GM21786 (cell line): ENCODE measurements at regions not wholly inside any gene's neighbourhood (a gene's known extent, or its start where the extent isn't known, plus 50 kb on each side); places are given as distances from the start of the nearest gene placed in this dataset.
"Not testable (repeated sequence)": the region's sequence is repeated elsewhere in the genome, so short reads cannot be mapped to it uniquely, and the experiment has no call there.

Experiments
- ATAC-seq: cut with Tn5 transposase; IDR thresholded peaks from one replicate; pipeline ENCODE4 v1.9.1; 2021; ENCODE audit not compliant: unreplicated experiment

DNA sequence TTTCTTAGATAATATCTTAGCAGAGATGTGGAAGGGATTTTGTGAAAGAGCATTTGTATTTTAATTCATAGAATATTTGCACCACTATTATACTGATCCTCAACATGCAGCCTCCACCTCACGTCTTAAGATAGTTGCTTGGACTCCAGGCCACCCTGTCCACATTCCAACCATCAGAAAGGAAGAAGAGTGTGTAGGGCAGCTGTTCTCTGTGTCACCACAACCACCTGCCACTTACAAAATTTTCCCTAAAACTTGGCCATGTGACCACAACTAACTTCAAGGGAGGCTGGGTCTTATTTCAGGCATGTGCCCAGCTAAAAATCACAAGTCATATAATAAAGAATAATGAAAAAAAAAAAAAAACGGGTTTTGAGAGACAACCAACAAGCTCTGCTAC is 528.1 kb downstream of the RAB28 start:
- no peak for ATAC-seq

DNA sequence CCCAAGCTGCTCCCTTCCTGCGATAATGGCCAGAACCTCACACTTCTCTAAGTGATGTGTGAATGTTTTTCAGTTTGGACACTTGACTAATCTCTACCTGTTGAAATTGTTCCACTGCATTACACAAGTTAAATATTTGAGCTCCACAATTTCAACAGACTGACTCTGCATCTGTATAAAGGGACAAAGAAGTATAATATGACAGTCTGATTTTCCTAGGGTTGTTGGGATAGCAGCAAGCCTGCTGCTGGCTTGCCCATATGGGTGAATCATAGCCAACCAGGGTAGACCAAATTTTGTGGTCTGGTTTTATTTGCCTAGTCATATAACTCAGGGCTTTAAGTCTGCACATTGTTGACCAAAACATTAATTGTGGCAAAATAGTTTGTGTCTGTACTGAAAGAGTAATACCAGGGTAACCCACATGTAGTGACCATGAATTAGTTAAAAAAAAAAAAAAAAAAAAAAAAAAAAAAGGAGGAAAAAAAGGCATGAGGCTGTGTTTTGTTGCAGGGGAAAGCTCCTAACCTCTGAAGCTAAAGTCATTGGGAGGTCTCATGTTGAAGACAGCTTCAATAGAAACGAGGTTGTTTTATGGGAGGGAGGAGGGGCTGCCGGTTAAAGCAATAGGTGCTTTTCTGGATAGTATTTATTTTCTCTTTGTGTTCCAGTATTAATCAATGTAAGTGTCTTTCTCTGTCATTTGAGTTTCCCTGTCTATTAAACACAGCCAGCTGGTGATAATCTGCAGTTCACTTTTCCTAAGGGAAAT is 534.2 kb downstream of the RAB28 start:
- ATAC-seq: no peak

DNA sequence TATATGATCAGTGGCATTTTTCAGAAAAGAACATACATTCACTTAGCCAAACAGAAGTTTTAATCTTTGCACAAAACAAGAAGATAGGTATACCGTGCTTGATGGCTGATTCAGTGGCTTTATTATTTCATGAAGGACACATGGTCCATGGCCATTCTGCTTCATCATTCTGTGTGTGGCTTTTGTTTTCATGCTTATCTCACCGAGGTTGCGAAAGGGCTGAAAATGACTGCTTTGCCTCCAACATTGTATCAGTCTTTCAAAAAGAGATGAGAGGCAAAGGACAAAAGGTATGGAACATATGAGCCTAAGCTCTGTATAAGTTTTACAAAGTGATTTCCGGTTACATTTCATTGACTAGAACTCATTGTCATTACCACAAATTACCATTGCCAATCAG is 541.1 kb downstream of the RAB28 start:
- no peak for ATAC-seq

DNA sequence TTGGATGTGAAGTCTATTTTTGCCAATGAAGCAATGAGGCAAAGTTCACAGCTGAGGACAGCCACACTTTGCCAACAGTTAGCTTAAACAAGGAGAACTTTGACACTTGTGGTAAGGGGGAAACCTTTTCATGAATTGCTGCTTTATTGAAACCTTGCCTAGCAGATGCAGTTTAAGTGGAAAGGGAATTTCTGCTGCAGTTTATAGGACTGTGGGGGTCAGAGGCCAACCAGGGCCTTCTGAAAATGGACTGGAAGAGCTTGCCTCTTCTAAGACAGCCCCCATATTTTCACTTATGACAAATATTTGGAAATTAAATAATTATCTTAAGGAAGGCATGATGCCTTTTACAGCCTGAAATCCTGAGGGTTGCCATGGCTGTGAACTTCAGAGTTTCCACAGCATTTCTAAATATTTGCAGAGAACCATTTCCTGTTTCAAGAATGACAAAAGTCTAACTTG is 550.3 kb downstream of the RAB28 start:
- ATAC-seq: no peak

DNA sequence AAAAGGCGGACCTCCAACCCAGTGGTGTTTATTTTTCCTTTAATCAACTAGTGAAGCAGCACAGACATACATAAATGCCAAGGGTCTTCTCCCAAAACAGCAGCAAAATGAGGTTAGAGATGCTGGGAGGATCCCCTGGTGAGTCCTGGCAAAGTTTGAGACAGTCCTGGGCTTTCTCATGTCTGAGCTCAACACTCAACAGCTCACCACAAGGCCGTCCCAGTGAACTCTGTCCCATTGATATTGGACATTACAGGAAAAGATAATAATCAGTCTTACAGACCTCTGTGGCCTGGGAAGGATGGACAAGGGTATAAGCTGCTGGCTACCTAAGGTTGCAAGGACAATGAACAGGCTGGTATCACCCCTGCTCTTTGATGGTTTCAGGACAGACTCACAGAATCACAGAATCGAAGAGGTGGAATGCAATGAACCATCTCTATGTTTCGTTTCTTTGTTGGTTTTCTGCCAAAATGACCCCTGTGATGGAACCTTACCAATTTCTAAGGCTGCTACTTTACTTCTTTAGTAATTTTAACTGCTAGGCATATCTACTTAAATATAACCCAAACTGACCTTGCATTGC is 551.8 kb downstream of the RAB28 start:
- no peak for ATAC-seq

DNA sequence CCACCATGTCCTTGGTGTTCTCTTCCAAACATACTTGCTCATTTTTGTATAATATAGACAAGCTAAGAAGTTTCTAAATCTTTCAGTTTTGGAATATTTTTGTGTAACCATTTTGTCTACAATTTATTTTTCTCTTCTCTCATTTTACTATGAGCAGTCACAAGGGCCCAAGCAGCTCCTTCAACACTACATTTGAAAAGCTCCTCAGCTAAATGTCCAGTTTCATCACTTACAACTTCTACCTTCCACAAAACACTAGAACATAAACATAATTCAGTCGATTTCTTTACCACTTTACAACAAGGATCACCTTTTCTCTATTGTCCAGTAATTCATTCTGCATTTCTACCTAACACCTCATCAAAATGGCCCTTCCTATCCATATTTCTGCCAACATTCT is 554.4 kb downstream of the RAB28 start:
- no peak for ATAC-seq

DNA sequence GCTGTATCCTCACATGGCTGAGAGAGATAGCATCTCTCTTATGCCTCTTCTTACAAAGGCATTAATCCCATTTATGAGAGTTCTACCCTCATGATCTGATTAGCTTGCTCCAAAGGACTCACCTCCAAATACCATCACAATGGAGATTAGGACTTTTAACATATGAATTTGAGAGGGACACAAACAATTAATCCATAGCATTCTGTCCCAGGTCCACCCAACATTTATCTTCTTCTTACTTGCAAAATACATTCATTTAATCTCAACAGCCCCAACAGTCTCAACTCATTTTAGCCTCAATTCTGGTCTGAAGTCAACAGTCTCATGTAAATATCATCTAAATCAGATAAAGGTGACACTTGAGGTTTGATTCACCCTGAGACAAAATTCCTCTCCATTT is 555.4 kb downstream of the RAB28 start:
- no peak for ATAC-seq

DNA sequence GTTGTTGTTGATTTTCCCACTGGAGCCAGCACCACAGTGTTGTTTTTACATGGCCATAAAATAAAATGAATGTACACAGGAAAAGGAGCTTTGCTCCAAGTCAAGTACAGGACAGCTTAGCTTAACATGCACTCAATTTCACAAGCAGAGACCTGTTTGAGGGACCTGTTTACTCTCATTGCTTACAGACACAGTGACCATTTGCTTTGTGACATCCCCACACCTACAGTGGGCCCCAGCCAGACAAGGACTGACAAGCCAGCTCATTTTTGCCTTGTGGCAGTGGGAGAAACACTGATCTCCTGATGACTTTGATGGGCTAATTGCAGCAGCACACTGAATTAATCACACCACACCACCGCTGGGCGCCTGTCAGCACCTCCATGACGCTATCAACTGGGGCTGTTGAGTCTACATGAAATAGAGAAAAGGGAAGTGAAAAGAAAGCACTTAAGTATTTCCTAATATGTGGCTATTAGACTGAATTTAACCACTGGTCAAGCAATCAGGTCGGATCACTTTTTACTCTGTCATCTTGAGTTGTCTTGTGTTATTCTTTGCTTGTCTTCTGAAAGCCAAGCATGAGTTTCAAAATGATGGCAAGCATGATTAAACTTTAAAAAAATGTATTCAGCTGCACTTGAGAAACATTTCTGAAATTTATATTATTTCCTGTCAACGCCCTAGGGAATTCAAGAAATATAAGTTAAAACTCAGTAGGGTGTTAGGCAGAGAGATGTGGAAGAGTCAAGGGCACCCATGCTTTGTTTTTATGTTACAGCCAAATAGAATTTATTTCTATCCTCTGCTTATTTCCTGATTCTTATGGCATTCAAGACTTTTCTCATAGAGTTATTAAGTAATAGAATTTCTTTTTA is 557.7 kb downstream of the RAB28 start:
- ATAC-seq: peak; percentile 96

DNA sequence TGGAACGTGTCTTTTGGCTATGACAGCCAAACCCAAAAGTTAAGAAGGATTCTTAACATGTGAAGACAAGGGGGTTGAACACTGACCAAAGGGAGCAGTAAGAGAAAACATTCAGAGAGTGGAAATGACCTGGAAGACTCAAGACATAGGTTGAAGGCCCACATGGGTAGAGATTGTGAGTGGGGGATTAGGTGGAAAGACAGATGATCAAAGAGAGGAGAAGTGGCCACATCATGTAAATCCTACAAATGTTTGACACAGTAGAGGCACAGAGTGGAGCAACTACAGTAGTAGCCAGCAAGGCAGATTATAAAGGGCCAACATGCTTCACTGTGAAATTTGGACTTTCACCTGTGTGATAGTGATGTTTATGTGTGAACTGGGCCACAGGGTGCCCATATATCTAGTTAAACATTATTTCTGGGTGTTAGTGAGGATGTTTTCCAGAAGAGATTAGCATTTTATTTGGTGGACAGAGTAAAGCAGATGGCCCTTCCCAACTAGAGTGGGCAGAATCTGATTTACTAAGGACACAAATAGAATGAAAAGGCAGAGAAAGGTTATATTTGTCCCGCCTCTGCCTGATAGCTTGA is 559.3 kb downstream of the RAB28 start:
- ATAC-seq: no peak

DNA sequence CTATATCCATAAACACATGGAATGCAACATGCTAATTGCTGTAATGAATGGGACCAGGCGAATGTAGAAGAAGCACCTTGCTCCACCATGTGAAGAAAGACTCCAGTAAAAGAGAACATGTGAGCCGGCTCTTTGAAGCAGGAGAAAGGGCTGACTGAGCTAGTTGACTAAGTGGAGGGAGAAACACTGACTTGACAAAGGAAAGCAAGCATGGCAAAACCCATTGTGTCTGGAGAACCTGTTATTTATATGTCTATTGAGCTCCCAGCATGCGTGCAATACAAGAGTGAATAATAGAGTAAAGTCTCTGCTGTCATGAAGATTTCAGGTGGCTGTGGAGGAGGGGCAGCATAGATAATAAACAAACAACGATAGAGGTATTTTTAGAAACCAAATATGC is 559.9 kb downstream of the RAB28 start:
- ATAC-seq: no peak

DNA sequence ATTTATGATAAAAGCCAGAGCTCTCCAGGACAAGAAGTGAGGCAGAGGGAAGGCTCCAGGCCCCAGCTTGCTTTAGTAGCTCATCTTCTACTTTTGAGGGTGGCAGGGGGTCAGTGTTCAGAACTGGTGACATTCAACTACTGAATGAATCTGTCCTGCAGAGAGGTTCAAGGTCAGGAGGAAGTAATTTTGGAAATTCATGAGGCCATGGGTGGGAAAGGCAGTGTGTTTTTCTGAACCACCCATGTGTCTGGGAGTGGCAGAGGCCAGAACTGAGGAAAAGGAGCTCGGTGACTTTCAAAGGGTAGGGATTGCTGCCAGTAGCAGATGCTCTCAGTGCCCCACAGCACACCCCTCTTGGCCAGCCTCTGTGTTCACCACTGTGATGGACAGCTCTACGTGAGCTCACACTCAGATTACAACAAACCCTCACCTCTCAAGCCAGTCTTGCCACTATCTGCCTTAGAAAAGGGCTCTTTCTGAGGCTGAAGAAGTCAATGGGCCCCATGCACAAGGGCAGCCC is 571.2 kb downstream of the RAB28 start:
- ATAC-seq: no peak

DNA sequence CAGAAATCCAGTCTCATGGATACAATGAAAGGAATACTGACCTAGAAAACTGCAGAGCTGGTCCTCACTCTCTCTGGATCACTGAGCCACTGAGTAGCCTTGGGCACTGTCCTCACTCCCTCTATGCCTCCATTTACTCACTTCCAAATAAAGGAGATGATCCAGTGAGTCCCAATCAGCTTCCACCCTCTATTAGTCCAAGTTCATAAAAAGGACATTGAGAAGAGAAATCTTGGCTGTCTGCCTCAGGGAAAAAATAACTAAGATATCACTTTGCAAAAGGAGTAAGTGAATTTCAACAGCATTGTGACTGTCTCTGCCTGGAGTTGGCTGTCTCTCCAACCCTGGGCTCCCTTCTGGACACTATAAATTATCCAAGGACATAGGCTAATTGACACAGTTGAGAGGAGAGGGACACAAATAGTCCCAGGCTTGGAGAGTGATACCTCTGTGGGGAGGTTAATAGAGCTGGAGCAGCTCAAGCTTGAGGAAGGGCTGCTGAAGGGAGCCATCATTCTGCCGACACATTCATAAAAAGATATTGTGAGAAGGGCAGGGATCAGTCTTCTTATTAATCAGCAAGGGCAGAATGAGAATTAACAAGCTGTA is 572.3 kb downstream of the RAB28 start:
- no peak for ATAC-seq

DNA sequence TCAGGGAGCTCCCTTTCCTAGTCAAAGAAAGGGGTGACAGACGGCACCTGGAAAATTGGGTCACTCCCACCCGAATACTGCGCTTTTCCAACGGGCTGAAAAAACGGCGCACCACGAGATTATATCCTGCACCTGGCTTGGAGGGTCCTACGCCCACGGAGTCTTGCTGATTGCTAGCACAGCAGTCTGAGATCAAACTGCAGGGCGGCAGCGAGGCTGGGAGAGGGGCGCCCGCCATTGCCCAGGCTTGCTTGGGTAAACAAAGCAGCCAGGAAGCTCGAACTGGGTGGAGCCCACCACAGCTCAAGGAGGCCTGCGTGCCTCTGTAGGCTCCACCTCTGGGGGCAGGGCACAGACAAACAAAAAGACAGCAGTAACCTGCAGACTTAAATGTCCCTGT is 580.5 kb downstream of the RAB28 start:
- ATAC-seq: not testable (repeated sequence)

DNA sequence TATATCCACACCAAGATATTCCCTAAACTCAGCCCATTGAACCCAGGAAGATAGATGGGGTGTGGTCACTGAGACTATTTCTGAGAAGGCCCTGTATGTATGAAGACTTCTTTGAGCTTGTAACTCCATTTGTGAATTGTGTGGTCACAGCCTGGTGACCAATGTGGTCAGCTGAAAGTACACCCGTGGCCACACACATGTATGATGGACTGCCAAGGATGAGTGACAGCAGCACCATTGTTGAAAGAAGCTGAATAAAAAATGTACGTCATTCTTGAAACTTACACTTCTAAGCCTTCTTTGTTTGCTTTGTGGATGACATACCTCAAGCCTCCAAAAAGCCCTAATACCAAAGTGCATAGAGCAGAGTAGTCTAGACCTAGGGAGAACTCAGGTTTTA is 581.4 kb downstream of the RAB28 start:
- ATAC-seq: no peak

DNA sequence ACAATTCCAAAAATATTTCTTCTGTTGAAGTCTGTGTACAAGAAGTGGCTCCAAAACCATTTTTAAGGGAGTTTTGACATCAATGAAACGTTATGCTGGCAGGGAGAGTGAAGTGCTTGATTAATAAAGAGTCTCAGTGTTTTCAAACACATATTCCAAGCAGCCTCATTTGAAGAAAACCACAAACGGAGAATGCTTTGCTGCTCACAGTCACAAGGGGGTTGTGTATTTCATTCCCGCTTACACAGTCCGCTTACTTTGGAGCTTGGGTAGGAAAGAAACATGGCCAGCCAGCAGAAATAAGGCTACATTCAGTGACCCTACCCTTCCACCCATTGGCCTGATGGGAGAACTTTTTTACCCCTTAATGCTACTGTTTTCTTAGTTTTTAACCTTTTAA is 586.2 kb downstream of the RAB28 start:
- no peak for ATAC-seq

DNA sequence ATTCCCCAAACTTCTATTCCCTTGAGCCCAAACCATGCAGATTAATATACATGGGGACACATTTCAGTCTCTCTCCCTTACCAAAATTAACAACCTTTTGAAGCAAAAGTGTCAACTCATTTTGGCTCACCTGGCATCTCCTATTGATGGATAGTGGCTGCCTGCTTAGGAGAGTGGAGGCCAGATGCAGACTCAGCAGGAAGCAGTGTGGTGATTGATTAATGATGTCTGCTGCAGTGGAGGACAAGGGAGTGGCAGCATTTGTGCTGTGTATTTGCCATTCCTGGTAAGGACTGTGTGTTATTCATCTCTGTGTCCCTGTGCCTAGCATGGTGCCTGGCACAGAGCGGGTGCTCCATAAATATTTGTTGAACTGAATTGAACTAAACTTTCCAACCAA is 590.1 kb downstream of the RAB28 start:
- no peak for ATAC-seq

DNA sequence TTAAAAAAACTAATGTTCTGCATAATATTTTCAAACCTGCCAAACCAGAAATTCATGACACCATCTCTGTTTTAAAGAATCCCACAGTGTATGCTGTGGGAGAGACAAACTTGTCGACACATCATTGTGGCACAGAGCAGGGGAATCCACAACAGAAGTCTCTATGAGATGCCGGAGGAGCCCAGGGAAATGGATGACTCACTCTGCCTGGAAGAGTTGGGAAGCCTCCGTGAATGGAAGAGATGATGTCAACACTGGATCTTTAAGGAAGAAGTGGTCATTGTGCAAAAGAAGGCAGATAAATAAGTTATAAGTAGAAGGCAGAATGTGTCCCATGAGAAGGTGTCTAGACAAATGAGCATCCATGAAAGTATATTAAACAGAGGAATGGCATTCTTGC is 595.1 kb downstream of the RAB28 start:
- ATAC-seq: no peak

DNA sequence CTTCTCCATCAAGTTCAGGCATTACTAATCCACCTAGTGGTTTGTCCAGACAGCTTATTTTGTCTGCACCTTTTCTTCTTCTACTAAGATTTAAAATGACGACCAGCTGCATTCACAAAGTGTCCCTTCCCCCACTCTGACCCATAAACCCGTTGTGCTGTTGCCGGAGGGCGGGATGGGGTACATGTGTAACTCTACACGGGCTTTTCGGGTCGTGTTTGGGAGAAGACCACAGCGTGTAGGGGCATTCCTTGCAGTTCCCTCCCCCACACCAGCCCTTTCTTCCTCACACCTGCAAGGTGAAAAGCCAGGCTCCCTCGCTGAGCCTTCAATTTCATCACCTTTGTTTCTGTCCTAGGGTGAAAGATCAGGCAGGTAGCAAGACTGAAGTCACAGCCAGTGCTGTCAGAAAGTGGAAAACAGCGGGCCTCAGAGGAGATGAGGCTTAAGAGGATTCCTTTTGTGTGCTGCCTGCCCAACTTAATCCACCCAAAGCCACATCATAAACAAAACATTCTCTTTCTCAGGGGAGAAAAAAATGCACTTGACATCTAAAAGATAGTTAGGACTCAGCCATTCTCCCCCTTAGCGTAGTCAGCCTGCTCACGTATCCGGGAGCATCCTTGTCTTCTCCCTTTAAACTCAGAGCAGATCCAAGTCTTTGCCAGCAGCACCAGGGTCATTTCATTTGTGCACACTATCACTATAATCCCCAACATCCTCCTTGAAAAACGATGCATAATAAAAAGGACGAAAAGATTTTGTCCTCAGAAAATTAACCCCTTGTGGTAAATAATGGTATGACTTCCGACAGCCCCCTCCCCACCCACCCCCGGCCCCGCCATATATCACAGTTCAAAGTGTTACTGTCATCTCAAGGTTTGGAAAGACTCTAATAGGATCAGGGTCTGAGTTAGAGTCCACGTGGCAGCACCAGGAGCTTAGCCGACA is 599.0 kb downstream of the RAB28 start:
- no peak for ATAC-seq

DNA sequence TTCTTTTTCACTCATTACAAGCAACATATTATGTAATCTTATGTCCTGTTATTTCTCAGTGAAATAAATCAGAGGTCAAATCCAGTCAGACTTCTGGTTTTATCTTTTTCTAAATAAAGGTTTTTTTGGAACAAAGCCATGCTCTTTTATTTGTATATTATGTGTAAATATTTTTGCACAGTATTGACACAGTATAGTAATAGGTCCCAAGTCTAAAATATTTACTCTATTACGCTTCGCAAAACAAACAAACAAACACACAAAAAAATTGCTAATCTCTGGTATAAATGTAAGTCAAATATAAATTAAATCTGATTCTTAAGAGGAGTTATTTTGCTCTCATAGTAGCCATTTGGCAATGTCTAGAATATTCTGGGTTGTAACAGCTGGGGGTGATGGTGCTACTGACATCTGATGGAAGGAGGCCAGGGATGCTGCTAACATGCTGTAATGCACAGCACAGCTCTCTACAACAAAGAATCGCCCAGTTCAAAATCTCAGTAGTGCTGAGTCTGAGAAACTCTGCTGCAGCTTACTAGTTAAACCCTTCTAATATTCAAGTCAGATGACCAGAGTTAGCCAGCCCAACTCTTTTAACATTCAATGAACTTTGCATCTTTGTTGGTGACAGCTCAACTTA is 602.1 kb downstream of the RAB28 start:
- ATAC-seq: no peak
